GM23338 (cell line): ENCODE measurements at regions not wholly inside any gene's neighbourhood (a gene's known extent, or its start where the extent isn't known, plus 50 kb on each side); places are given as distances from the start of the nearest gene placed in this dataset.

Source experiments
- ATAC-seq: fragments of 200-7000 bp; cut with Tn5 transposase; 3 replicates; pipeline ENCODE4 v1.9.1; 2020
- DNase-seq: peaks from one replicate; pipeline ENCODE4 v3.0.0-alpha.2; 2015; ENCODE audit warnings: low spot score
- H2AFZ ChIP-seq: fragments of 200-600 bp; sonication (generic); 2 replicates; pipeline ENCODE4 v1.8.0; 2016; ENCODE audit warnings: antibody characterized with exemption, mild to moderate bottlenecking, moderate library complexity
- H3F3A ChIP-seq: fragments of 200-600 bp; sonication (generic); replicated peaks from 2 replicates; pipeline ENCODE4 v1.8.0; 2017; ENCODE audit warnings: antibody characterized with exemption, mixed run types, low read depth
- H3K27ac ChIP-seq: fragments of 200-600 bp; sonication (generic); 2 replicates; pipeline ENCODE4 v1.6.1; 2016; ENCODE audit warnings: low read depth
- H3K27me3 ChIP-seq: fragments of 200-600 bp; sonication (generic); 2 replicates; pipeline ENCODE4 v1.8.0; 2016; ENCODE audit warnings: mild to moderate bottlenecking, mixed run types, moderate library complexity; ENCODE audit not compliant: insufficient read depth
- H3K36me3 ChIP-seq: fragments of 200-600 bp; sonication (generic); 2 replicates; pipeline ENCODE4 v1.8.0; 2016; ENCODE audit warnings: mild to moderate bottlenecking; ENCODE audit not compliant: insufficient read depth
- H3K4me1 ChIP-seq: fragments of 200-600 bp; sonication (generic); 2 replicates; pipeline ENCODE4 v1.8.0; 2016; ENCODE audit warnings: mild to moderate bottlenecking, moderate library complexity; ENCODE audit not compliant: insufficient read depth
- H3K4me2 ChIP-seq: fragments of 200-600 bp; sonication (generic); 2 replicates; pipeline ENCODE4 v1.7.1; 2017; ENCODE audit warnings: mixed run types
- H3K4me3 ChIP-seq: fragments of 200-600 bp; sonication (generic); 2 replicates; pipeline ENCODE4 v1.6.1; 2016; ENCODE audit warnings: mixed run types
- H3K79me2 ChIP-seq: fragments of 200-600 bp; sonication (generic); replicated peaks from 2 replicates; pipeline ENCODE4 v1.8.0; 2017; ENCODE audit warnings: mild to moderate bottlenecking; ENCODE audit not compliant: insufficient read depth
- H3K9me2 ChIP-seq: fragments of 200-600 bp; sonication (generic); 2 replicates; pipeline ENCODE4 v1.8.0; 2017; ENCODE audit not compliant: insufficient read depth
- H4K20me1 ChIP-seq: fragments of 200-600 bp; sonication (generic); replicated peaks from 2 replicates; pipeline ENCODE4 v1.8.0; 2017; ENCODE audit warnings: mild to moderate bottlenecking; ENCODE audit not compliant: insufficient read depth
- H3K27ac Mint-ChIP-seq: 2 replicates; pipeline ENCODE4 v1.8.0; 2020; ENCODE audit warnings: inconsistent platforms, mild to moderate bottlenecking, moderate library complexity, mixed read lengths
- H3K27me3 Mint-ChIP-seq: 3 replicates; pipeline ENCODE4 v1.8.0; 2022; ENCODE audit warnings: low read depth, mild to moderate bottlenecking, moderate library complexity, mixed read lengths, inconsistent platforms; ENCODE audit not compliant: insufficient read depth, poor library complexity
- H3K36me3 Mint-ChIP-seq: 3 replicates; pipeline ENCODE4 v1.8.0; 2021; ENCODE audit warnings: low read depth, mild to moderate bottlenecking, inconsistent platforms, moderate library complexity, mixed read lengths
- H3K4me1 Mint-ChIP-seq: 3 replicates; pipeline ENCODE4 v1.8.0; 2020; ENCODE audit warnings: mild to moderate bottlenecking, inconsistent platforms, mixed read lengths
- H3K4me3 Mint-ChIP-seq: 3 replicates; pipeline ENCODE4 v1.8.0; 2021; ENCODE audit warnings: moderate library complexity, mild to moderate bottlenecking, inconsistent platforms, mixed read lengths
- H3K9me3 Mint-ChIP-seq: 3 replicates; pipeline ENCODE4 v1.8.0; 2020; ENCODE audit warnings: moderate library complexity, mild to moderate bottlenecking, inconsistent platforms, mixed read lengths
- CREB1 ChIP-seq: fragments of 250-450 bp; sonication (Bioruptor Pico); IDR thresholded peaks from 2 replicates; pipeline ENCODE4 v1.5.0; 2020; ENCODE audit warnings: low read depth, mild to moderate bottlenecking, moderate library complexity
- EZH2 ChIP-seq: fragments of 200-600 bp; sonication (generic); IDR thresholded peaks from one replicate; pipeline ENCODE4 v1.8.0; 2017; ENCODE audit warnings: antibody characterized with exemption, mild to moderate bottlenecking, low read depth; ENCODE audit not compliant: unreplicated experiment
- EZH2phosphoT487 ChIP-seq: fragments of 200-600 bp; sonication (generic); IDR thresholded peaks from one replicate; pipeline ENCODE4 v1.8.1; 2018; ENCODE audit warnings: antibody characterized with exemption; ENCODE audit not compliant: unreplicated experiment
- JUNB ChIP-seq: IDR thresholded peaks from one replicate; pipeline ENCODE4 v1.6.1; 2016; ENCODE audit warnings: antibody characterized with exemption; ENCODE audit not compliant: unreplicated experiment
- NANOG ChIP-seq: IDR thresholded peaks from 2 replicates; pipeline ENCODE4 v1.6.1; 2016; ENCODE audit warnings: antibody characterized with exemption, borderline replicate concordance
- POLR2AphosphoS5 ChIP-seq: IDR thresholded peaks from 2 replicates; pipeline ENCODE4 v1.6.1; 2016; ENCODE audit warnings: antibody characterized with exemption, low read depth
- STAT1 ChIP-seq: IDR thresholded peaks from one replicate; pipeline ENCODE4 v1.6.1; 2016; ENCODE audit warnings: antibody characterized with exemption; ENCODE audit not compliant: unreplicated experiment
- ZNF114 ChIP-seq: fragments of 250-450 bp; sonication (Bioruptor Pico); IDR thresholded peaks from 2 replicates; pipeline ENCODE4 v1.5.0; 2020; ENCODE audit warnings: mild to moderate bottlenecking, moderate library complexity
- ZNF331 ChIP-seq: fragments of 250-450 bp; sonication (Bioruptor Pico); IDR thresholded peaks from 2 replicates; pipeline ENCODE4 v1.5.0; 2020; ENCODE audit warnings: low read depth, mild to moderate bottlenecking, moderate library complexity
- TF ChIP-seq, protein P1 (sequence below), 2 experiments: fragments of 200-600 bp in 1 of 2; sonication (generic) in 1 of 2; conservative IDR thresholded peaks; 2 replicates each; pipeline versions ENCODE4 v1.5.1 to v1.6.1; 2016 to 2017; ENCODE audit warnings: antibody characterized with exemption in 2 of 2, low read depth in 2 of 2, mild to moderate bottlenecking in 2 of 2, moderate library complexity in 1 of 2
- TF ChIP-seq, protein P2 (sequence below): fragments of 250-450 bp; sonication (Bioruptor Pico); IDR thresholded peaks from 2 replicates; pipeline ENCODE4 v1.5.0; 2020; ENCODE audit warnings: mild to moderate bottlenecking, moderate library complexity
- TF ChIP-seq, protein P3 (sequence below): IDR thresholded peaks from one replicate; pipeline ENCODE4 v1.6.1; 2018; ENCODE audit warnings: antibody characterized with exemption; ENCODE audit not compliant: unreplicated experiment
- TF ChIP-seq, protein P4 (sequence below): IDR thresholded peaks from 2 replicates; pipeline ENCODE4 v1.6.1; 2016; ENCODE audit warnings: antibody characterized with exemption

DNA sequence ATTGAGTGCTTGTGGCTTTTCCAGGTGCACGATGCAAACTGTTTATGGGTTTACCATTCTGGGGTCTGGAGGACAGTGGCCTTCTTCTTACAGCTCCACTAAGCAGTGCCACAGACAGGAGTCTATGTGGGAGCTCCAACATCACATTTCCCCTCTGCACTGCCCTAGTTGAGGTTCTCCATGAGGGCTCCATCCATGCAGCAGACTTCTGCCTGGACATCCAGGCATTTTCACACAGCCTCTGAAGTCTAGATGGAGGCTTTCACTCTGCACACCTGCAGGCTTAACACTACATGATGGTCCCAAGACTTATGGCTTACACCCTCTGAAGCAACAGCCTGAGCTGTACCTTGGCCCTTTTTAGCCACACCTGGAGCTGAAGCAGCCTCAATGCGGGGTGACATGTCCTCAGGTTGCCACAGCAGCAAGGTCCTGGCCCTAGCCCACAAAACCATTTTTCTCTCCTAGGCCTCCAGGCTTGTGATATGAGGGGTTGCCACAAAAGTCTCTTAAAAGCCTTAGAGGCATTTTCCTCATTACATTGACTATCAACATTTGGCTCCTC is 552.2 kb downstream of the TFAP2A start:
- Histone ChIP-seq H3K4me3 (no peak overlapping the region), H3K27me3 (no peaks in the 10 kb centered on the region), H4K20me1 (no peaks in the 10 kb centered on the region), H3K4me1 (no peaks in the 10 kb centered on the region), H3K36me3 (no peaks in the 10 kb centered on the region), H3F3A (no peaks in the 10 kb centered on the region), H3K9me2 (0 out of 2 replicates have a peak, but pooled peaks cover 3% of the 10 kb centered on the region), H2AFZ (no peak overlapping the region), H3K27ac (no peak overlapping the region), H3K4me2 (no peak overlapping the region), H3K79me2 (no peaks in the 10 kb centered on the region)
- no peak for ATAC-seq
- H3K27me3 Mint-ChIP-seq = peaks cover 3% of the 10 kb centered on the region
- no peaks in the 10 kb centered on the region for H3K4me1 Mint-ChIP-seq
- peaks cover 47% of the 10 kb centered on the region for H3K9me3 Mint-ChIP-seq
- no peak for DNase-seq
- no peak overlapping the region for H3K27ac Mint-ChIP-seq
- H3K4me3 Mint-ChIP-seq = no peak overlapping the region
- TF ChIP-seq ZNF114 (CRISPR knock-in tag) (no peak), EZH2 (no peak), EZH2phosphoT487 (no peak), CREB1 (CRISPR knock-in tag) (no peak), NANOG (no peak), POLR2AphosphoS5 (no peak), ZNF331 (CRISPR knock-in tag) (no peak), STAT1 (no peak), JUNB (no peak)
- TF ChIP-seq, protein P1, sequence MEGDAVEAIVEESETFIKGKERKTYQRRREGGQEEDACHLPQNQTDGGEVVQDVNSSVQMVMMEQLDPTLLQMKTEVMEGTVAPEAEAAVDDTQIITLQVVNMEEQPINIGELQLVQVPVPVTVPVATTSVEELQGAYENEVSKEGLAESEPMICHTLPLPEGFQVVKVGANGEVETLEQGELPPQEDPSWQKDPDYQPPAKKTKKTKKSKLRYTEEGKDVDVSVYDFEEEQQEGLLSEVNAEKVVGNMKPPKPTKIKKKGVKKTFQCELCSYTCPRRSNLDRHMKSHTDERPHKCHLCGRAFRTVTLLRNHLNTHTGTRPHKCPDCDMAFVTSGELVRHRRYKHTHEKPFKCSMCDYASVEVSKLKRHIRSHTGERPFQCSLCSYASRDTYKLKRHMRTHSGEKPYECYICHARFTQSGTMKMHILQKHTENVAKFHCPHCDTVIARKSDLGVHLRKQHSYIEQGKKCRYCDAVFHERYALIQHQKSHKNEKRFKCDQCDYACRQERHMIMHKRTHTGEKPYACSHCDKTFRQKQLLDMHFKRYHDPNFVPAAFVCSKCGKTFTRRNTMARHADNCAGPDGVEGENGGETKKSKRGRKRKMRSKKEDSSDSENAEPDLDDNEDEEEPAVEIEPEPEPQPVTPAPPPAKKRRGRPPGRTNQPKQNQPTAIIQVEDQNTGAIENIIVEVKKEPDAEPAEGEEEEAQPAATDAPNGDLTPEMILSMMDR (conservative IDR thresholded peaks at IDR 0.05; ENCODE audit: low read depth in 2 of 2) = no peak
- TF ChIP-seq, protein P2, sequence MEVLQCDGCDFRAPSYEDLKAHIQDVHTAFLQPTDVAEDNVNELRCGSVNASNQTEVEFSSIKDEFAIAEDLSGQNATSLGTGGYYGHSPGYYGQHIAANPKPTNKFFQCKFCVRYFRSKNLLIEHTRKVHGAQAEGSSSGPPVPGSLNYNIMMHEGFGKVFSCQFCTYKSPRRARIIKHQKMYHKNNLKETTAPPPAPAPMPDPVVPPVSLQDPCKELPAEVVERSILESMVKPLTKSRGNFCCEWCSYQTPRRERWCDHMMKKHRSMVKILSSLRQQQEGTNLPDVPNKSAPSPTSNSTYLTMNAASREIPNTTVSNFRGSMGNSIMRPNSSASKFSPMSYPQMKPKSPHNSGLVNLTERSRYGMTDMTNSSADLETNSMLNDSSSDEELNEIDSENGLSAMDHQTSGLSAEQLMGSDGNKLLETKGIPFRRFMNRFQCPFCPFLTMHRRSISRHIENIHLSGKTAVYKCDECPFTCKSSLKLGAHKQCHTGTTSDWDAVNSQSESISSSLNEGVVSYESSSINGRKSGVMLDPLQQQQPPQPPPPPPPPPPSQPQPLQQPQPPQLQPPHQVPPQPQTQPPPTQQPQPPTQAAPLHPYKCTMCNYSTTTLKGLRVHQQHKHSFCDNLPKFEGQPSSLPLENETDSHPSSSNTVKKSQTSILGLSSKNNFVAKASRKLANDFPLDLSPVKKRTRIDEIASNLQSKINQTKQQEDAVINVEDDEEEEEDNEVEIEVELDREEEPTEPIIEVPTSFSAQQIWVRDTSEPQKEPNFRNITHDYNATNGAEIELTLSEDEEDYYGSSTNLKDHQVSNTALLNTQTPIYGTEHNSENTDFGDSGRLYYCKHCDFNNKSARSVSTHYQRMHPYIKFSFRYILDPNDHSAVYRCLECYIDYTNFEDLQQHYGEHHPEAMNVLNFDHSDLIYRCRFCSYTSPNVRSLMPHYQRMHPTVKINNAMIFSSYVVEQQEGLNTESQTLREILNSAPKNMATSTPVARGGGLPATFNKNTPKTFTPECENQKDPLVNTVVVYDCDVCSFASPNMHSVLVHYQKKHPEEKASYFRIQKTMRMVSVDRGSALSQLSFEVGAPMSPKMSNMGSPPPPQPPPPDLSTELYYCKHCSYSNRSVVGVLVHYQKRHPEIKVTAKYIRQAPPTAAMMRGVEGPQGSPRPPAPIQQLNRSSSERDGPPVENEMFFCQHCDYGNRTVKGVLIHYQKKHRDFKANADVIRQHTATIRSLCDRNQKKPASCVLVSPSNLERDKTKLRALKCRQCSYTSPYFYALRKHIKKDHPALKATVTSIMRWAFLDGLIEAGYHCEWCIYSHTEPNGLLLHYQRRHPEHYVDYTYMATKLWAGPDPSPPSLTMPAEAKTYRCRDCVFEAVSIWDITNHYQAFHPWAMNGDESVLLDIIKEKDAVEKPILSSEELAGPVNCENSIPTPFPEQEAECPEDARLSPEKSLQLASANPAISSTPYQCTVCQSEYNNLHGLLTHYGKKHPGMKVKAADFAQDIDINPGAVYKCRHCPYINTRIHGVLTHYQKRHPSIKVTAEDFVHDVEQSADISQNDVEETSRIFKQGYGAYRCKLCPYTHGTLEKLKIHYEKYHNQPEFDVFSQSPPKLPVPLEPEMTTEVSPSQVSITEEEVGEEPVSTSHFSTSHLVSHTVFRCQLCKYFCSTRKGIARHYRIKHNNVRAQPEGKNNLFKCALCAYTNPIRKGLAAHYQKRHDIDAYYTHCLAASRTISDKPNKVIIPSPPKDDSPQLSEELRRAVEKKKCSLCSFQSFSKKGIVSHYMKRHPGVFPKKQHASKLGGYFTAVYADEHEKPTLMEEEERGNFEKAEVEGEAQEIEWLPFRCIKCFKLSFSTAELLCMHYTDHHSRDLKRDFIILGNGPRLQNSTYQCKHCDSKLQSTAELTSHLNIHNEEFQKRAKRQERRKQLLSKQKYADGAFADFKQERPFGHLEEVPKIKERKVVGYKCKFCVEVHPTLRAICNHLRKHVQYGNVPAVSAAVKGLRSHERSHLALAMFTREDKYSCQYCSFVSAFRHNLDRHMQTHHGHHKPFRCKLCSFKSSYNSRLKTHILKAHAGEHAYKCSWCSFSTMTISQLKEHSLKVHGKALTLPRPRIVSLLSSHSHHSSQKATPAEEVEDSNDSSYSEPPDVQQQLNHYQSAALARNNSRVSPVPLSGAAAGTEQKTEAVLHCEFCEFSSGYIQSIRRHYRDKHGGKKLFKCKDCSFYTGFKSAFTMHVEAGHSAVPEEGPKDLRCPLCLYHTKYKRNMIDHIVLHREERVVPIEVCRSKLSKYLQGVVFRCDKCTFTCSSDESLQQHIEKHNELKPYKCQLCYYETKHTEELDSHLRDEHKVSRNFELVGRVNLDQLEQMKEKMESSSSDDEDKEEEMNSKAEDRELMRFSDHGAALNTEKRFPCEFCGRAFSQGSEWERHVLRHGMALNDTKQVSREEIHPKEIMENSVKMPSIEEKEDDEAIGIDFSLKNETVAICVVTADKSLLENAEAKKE (CRISPR knock-in tag) = no peak
- TF ChIP-seq, protein P3, sequence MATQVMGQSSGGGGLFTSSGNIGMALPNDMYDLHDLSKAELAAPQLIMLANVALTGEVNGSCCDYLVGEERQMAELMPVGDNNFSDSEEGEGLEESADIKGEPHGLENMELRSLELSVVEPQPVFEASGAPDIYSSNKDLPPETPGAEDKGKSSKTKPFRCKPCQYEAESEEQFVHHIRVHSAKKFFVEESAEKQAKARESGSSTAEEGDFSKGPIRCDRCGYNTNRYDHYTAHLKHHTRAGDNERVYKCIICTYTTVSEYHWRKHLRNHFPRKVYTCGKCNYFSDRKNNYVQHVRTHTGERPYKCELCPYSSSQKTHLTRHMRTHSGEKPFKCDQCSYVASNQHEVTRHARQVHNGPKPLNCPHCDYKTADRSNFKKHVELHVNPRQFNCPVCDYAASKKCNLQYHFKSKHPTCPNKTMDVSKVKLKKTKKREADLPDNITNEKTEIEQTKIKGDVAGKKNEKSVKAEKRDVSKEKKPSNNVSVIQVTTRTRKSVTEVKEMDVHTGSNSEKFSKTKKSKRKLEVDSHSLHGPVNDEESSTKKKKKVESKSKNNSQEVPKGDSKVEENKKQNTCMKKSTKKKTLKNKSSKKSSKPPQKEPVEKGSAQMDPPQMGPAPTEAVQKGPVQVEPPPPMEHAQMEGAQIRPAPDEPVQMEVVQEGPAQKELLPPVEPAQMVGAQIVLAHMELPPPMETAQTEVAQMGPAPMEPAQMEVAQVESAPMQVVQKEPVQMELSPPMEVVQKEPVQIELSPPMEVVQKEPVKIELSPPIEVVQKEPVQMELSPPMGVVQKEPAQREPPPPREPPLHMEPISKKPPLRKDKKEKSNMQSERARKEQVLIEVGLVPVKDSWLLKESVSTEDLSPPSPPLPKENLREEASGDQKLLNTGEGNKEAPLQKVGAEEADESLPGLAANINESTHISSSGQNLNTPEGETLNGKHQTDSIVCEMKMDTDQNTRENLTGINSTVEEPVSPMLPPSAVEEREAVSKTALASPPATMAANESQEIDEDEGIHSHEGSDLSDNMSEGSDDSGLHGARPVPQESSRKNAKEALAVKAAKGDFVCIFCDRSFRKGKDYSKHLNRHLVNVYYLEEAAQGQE = no peak
- TF ChIP-seq, protein P4, sequence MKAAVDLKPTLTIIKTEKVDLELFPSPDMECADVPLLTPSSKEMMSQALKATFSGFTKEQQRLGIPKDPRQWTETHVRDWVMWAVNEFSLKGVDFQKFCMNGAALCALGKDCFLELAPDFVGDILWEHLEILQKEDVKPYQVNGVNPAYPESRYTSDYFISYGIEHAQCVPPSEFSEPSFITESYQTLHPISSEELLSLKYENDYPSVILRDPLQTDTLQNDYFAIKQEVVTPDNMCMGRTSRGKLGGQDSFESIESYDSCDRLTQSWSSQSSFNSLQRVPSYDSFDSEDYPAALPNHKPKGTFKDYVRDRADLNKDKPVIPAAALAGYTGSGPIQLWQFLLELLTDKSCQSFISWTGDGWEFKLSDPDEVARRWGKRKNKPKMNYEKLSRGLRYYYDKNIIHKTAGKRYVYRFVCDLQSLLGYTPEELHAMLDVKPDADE = no peak
- H3K36me3 Mint-ChIP-seq = peaks cover 31% of the 10 kb centered on the region
